Activated T-helper 2 cell treated with anti-CD3 and anti-CD28 coated beads, Interferon-gamma antibody, Interleukin-2, Interleukin-4, amounts not matched to agents 10 μg/mL and 5 μg/mL and 100 μg/mL, durations not matched to agents 14 hours and 24 hours and 36 hours (primary cell): ENCODE measurements at regions not wholly inside any gene's neighbourhood (a gene's known extent, or its start where the extent isn't known, plus 50 kb on each side); places are given as distances from the start of the nearest gene placed in this dataset.
"Not testable (repeated sequence)": the region's sequence is repeated elsewhere in the genome, so short reads cannot be mapped to it uniquely, and the experiment has no call there.

Experiments used
- DNase-seq: peaks from one replicate; pipeline ENCODE4 v3.0.0; 2021; ENCODE audit warnings: low spot score
- H3K27ac Mint-ChIP-seq: one replicate; pipeline ENCODE4 v1.8.0; 2021; ENCODE audit warnings: mixed read lengths
- H3K27me3 Mint-ChIP-seq: one replicate; pipeline ENCODE4 v1.8.0; 2021; ENCODE audit warnings: low read depth, mixed read lengths
- H3K36me3 Mint-ChIP-seq: one replicate; pipeline ENCODE4 v1.8.0; 2021; ENCODE audit warnings: low read depth, mixed read lengths
- H3K4me1 Mint-ChIP-seq: one replicate; pipeline ENCODE4 v1.8.0; 2021; ENCODE audit warnings: low read depth, mixed read lengths
- H3K4me3 Mint-ChIP-seq: one replicate; pipeline ENCODE4 v1.8.0; 2021; ENCODE audit warnings: low read depth, mild to moderate bottlenecking, moderate library complexity, mixed read lengths
- H3K9me3 Mint-ChIP-seq: one replicate; pipeline ENCODE4 v1.8.0; 2021; ENCODE audit warnings: mixed read lengths
- intact Hi-C: fragments of 100-400 bp; cut with micrococcal nuclease; formaldehyde crosslinking; loops from one replicate; pipeline ENCODE4 v1.15.1; 2023

- Mint-ChIP-seq H3K27me3 (no peaks in the 10 kb centered on the region), H3K36me3 (no peaks in the 10 kb centered on the region), H3K9me3 (peaks cover 5% of the 10 kb centered on the region), H3K27ac (no peak overlapping the region), H3K4me1 (no peaks in the 10 kb centered on the region), H3K4me3 (no peak overlapping the region)
- intact Hi-C loops = no loop called here
- DNase-seq = no peak
Observed at GRCh38 chr4:85018983-85019382, 52.5 kb upstream of the WDFY3 start.

- H3K4me3 Mint-ChIP-seq = no peak overlapping the region
- H3K9me3 Mint-ChIP-seq = peaks cover 5% of the 10 kb centered on the region
- H3K27me3 Mint-ChIP-seq = no peaks in the 10 kb centered on the region
- no peaks in the 10 kb centered on the region for H3K36me3 Mint-ChIP-seq
- no peak overlapping the region for H3K27ac Mint-ChIP-seq
- intact Hi-C loops = no loop called here
- no peak for DNase-seq
- H3K4me1 Mint-ChIP-seq = no peaks in the 10 kb centered on the region
Observed at GRCh38 chr4:85019411-85019810, 52.9 kb upstream of the WDFY3 start.

- no peaks in the 10 kb centered on the region for H3K4me1 Mint-ChIP-seq
- no peaks in the 10 kb centered on the region for H3K36me3 Mint-ChIP-seq
- peaks cover 10% of the 10 kb centered on the region for H3K9me3 Mint-ChIP-seq
- no peak overlapping the region for H3K27ac Mint-ChIP-seq
- no peaks in the 10 kb centered on the region for H3K27me3 Mint-ChIP-seq
- intact Hi-C loops = no loop called here
- no peak overlapping the region for H3K4me3 Mint-ChIP-seq
- no peak for DNase-seq
Observed at GRCh38 chr4:85024671-85025070, 58.2 kb upstream of the WDFY3 start.

DNA sequence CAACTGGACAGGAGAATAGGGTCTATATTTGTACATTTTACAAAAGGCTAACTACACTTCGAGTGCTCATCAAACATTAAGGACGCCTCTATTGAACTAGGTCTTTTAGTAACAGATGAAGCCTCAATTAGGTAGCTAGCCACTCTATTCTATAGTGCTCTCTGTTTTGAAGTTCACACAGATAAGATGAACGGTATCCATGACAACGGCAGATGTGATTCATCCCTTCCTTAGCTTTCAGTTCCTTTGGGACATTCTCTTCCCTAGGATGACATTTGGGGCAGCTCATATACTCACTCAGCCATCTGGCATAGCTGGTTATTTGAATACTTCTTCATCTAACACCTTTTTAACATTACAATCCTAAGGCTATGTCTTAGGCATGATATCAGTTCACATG is 62.4 kb upstream of the WDFY3 start:
- no peaks in the 10 kb centered on the region for H3K4me1 Mint-ChIP-seq
- no peak overlapping the region for H3K4me3 Mint-ChIP-seq
- H3K27me3 Mint-ChIP-seq = no peaks in the 10 kb centered on the region
- intact Hi-C loops = no loop called here
- H3K9me3 Mint-ChIP-seq = peaks cover 10% of the 10 kb centered on the region
- DNase-seq = no peak
- no peak overlapping the region for H3K27ac Mint-ChIP-seq
- H3K36me3 Mint-ChIP-seq = no peaks in the 10 kb centered on the region

DNA sequence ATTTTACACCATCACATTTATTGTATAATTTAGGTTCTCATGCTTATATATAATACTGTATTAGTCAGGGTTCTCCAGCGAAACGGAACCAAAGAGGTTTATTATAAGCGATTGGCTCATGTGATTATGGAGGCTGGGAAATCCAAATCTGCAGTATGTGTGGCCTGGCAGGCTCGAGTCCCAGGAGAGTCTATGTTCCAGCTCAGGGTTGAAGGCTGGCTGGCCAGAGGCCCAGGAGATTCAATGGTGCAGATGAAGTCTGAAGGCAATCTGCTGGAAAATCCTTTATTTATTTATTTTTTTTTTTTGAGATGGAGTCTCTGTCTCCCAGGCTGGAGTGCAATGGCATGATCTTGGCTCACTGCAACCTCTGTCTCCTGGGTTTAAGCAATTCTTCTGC is 63.0 kb upstream of the WDFY3 start:
- Mint-ChIP-seq H3K27me3 (no peaks in the 10 kb centered on the region), H3K9me3 (peaks cover 15% of the 10 kb centered on the region), H3K4me3 (no peak overlapping the region), H3K27ac (no peak overlapping the region), H3K36me3 (no peaks in the 10 kb centered on the region), H3K4me1 (no peaks in the 10 kb centered on the region)
- no peak for DNase-seq
- intact Hi-C loops = no loop called here

DNA sequence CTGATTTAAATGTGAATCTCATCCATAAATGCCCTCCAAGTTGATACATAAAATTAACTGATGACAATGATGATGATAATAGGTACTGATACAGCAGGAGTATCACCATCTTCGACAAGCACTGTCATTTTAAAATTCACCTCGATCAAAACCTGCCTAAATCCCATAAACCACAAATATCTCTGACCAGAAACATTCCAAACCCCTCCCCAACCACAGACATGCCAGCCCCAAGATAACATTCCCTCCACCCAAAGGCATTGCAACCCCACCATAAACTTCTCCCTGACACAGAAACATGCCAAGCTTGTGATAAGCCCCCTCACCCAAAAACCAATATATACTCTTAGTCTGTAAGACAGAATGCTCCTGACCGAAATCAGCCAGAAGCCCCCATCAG is 63.7 kb upstream of the WDFY3 start:
- DNase-seq = no peak
- Mint-ChIP-seq H3K27ac (no peak overlapping the region), H3K9me3 (peaks cover 16% of the 10 kb centered on the region), H3K27me3 (no peaks in the 10 kb centered on the region), H3K4me1 (no peaks in the 10 kb centered on the region), H3K36me3 (no peaks in the 10 kb centered on the region), H3K4me3 (no peak overlapping the region)
- intact Hi-C loops = no loop called here

GRCh38 chr4:85033838-85034237 is 67.3 kb upstream of the WDFY3 start:
- H3K9me3 Mint-ChIP-seq, intact Hi-C loops: not testable (repeated sequence)

GRCh38 chr4:85039526-85039925 is 73.0 kb upstream of the WDFY3 start:
- Mint-ChIP-seq H3K9me3 (peaks cover 4% of the 10 kb centered on the region), H3K4me3 (no peak overlapping the region), H3K36me3 (no peaks in the 10 kb centered on the region), H3K4me1 (no peaks in the 10 kb centered on the region), H3K27ac (no peak overlapping the region), H3K27me3 (no peaks in the 10 kb centered on the region)
- no peak for DNase-seq
- intact Hi-C loops = no loop called here

More at GRCh38 chr4:85033838-85034237, 67.3 kb upstream of the WDFY3 start:
- DNase-seq, H3K4me3 Mint-ChIP-seq, H3K4me1 Mint-ChIP-seq, H3K36me3 Mint-ChIP-seq, H3K27me3 Mint-ChIP-seq, H3K27ac Mint-ChIP-seq: not testable (repeated sequence)

- DNase-seq, H3K36me3 Mint-ChIP-seq, H3K27me3 Mint-ChIP-seq, H3K27ac Mint-ChIP-seq, intact Hi-C loops, H3K4me3 Mint-ChIP-seq, H3K9me3 Mint-ChIP-seq, H3K4me1 Mint-ChIP-seq: not testable (repeated sequence)
Observed at GRCh38 chr4:85043812-85044496, 77.5 kb upstream of the WDFY3 start.

DNA sequence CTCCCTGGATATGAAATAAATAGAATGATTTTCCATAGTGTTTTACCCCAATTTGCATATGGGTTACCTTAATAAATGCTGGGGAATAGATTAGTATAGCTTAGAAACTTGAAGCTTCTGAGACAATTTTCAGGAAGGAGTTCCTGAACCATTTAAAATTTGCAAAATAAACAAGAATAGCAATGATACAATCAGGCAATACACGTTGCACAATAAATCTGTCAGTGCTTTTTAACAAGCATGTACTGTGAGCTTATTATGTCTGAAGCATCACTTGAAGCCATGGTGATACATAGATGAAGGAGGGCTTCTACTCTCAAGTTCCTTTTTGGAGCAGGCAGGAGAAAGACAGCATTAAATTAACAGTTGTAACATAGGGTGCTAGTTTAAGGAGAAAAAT is 84.2 kb upstream of the WDFY3 start:
- DNase-seq = no peak
- H3K36me3 Mint-ChIP-seq = no peaks in the 10 kb centered on the region
- H3K27ac Mint-ChIP-seq = no peak overlapping the region
- no peaks in the 10 kb centered on the region for H3K27me3 Mint-ChIP-seq
- H3K9me3 Mint-ChIP-seq = no peaks in the 10 kb centered on the region
- no peaks in the 10 kb centered on the region for H3K4me1 Mint-ChIP-seq
- intact Hi-C loops = no loop called here
- no peak overlapping the region for H3K4me3 Mint-ChIP-seq

- H3K36me3 Mint-ChIP-seq = no peaks in the 10 kb centered on the region
- H3K27me3 Mint-ChIP-seq = no peaks in the 10 kb centered on the region
- no peak for DNase-seq
- no peak overlapping the region for H3K27ac Mint-ChIP-seq
- no peak overlapping the region for H3K4me3 Mint-ChIP-seq
- no peaks in the 10 kb centered on the region for H3K4me1 Mint-ChIP-seq
- intact Hi-C loops = no loop called here
- no peaks in the 10 kb centered on the region for H3K9me3 Mint-ChIP-seq
Observed at GRCh38 chr4:85051526-85051925, 85.0 kb upstream of the WDFY3 start.

- H3K36me3 Mint-ChIP-seq, intact Hi-C loops, H3K9me3 Mint-ChIP-seq, H3K4me1 Mint-ChIP-seq, H3K4me3 Mint-ChIP-seq, DNase-seq, H3K27me3 Mint-ChIP-seq, H3K27ac Mint-ChIP-seq: not testable (repeated sequence)
Observed at GRCh38 chr4:85054925-85055324, 88.4 kb upstream of the WDFY3 start.

GRCh38 chr4:85058551-85058950 is 92.1 kb upstream of the WDFY3 start:
- Mint-ChIP-seq H3K27ac (no peak overlapping the region), H3K4me3 (no peak overlapping the region), H3K27me3 (no peaks in the 10 kb centered on the region), H3K36me3 (no peaks in the 10 kb centered on the region), H3K9me3 (no peaks in the 10 kb centered on the region), H3K4me1 (no peaks in the 10 kb centered on the region)
- DNase-seq = no peak
- intact Hi-C loops = no loop called here

GRCh38 chr4:85061974-85062373 is 95.5 kb upstream of the WDFY3 start:
- H3K27me3 Mint-ChIP-seq = no peaks in the 10 kb centered on the region
- intact Hi-C loops = no loop called here
- no peak for DNase-seq
- no peak overlapping the region for H3K27ac Mint-ChIP-seq
- H3K9me3 Mint-ChIP-seq = no peaks in the 10 kb centered on the region
- H3K36me3 Mint-ChIP-seq = no peaks in the 10 kb centered on the region
- H3K4me3 Mint-ChIP-seq = no peak overlapping the region
- no peaks in the 10 kb centered on the region for H3K4me1 Mint-ChIP-seq
